KBM-7 (cell line): ENCODE measurements at regions not wholly inside any gene's neighbourhood (a gene's known extent, or its start where the extent isn't known, plus 50 kb on each side); places are given as distances from the start of the nearest gene placed in this dataset.
"Not testable (repeated sequence)": the region's sequence is repeated elsewhere in the genome, so short reads cannot be mapped to it uniquely, and the experiment has no call there.

Experiments used
- DNase-seq: peaks from one replicate; pipeline ENCODE4 v3.0.0-alpha.2; 2015
- in situ Hi-C: fragments of 300-500 bp; cut with MboI; formaldehyde crosslinking; loops from 2 replicates; pipeline ENCODE4 v1.14.3; 2020; ENCODE audit warnings: low sequenced_read_pairs, low pct_unique_long_range_greater_than_20kb, mixed read lengths

DNA sequence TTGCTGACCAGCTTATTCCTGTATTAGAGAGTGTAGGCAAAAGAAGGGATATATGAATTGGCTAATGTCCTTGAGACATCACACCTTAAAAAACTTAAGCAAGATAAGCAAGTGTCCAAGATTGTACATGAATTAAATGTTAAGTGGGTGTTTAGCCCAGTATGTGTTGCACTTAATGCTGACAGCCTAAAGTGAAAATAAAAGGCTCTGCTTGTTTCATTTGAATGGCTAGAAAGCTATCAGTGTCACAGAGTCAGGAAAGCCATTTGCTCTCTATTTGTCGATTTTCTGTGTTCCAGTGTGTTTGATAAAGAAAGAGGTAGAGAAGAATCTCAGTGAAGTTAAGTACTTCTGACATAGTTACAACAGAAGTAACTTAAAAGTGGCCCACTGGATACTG lies 744.9 kb downstream of the ANKRD7 start:
- DNase-seq, result no peak
- in situ Hi-C loops, result no loop called here

DNA sequence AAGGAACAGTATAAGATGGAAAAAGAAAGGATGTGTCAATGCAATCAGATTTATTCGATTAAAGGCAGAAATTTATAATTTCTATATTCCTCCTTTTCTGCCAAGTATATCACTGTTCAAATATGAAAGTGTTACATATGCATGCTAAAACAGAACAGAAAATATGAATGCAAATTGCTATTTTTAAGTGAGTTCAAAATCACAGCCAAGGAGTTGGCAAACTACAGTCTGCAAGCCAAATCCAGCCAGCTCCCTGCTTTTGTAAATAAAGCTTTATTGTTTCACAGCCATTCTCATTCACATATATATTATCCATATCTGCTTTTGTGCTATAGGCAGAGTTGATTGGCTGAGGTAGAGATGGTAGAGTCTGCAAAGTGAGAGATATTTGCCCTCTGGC lies 747.2 kb downstream of the ANKRD7 start:
- in situ Hi-C loops, result no loop called here
- no peak for DNase-seq

DNA sequence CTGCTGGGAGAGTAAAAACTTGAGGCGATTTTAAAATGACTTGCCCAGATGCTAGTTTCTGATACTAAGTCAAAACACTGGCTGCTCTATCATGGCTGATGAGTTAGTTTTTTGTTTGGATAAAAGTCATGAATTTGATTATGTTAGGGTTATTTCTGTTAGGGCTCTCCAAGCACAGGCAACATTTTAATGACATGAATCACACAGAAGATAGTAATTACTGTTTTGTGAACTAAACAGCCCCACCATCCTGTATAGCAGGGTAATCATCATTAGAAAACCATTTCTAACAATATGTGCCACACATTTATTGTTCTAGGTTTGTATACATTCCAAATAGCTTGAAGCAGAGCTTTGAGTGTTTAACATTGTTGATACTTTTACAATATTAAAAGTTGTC lies 750.3 kb downstream of the ANKRD7 start:
- in situ Hi-C loops, result no loop called here

GRCh38 chr7:118995350-118995749 lies 770.8 kb downstream of the ANKRD7 start:
- in situ Hi-C loops, result no loop called here
- no peak for DNase-seq

More for the DNA sequence above, 750.3 kb downstream of the ANKRD7 start:
- no peak for DNase-seq

DNA sequence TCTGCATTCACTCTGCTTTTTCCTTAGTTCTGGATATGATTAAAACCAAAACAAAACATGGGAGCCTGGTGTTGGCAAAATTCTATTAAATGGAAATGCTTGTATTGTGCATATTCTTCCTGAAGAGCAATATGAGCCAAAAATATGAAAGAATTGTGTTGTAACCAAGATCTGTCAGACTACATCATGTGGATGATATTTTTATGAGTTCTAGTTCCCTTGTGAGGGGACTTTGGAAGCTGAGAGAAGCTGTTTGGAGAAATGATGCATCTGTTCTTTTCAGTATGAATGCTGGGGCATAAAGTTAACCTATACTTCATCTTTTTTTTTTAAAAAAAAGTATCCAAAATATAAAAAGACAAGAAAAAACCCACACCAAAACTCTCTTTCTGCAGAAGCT lies 782.7 kb downstream of the ANKRD7 start:
- no peak for DNase-seq
- in situ Hi-C loops, result no loop called here

DNA sequence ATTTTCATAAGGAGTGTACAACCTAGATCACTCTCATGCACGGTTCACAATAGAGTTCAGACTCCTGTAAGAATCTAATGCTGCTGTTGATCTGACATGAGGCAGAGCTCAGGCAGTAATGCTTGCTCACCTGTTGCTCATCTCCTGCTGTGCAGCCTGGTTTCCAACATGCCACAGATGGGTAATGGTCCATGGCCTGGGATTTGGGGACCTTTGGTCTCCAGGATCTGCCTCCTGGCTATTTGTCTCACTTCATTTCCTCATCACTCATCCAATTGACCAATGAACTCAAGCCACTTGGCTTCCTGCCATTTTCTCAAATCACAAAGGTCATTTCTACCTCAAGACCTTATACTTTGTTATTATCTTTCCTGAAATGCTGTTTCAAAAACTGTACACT lies 786.1 kb downstream of the ANKRD7 start:
- DNase-seq, result no peak
- in situ Hi-C loops, result no loop called here

- DNase-seq, result no peak
- in situ Hi-C loops, result no loop called here
These were observed 801.9 kb downstream of the ANKRD7 start for GRCh38 chr7:119026391-119026790.

DNA sequence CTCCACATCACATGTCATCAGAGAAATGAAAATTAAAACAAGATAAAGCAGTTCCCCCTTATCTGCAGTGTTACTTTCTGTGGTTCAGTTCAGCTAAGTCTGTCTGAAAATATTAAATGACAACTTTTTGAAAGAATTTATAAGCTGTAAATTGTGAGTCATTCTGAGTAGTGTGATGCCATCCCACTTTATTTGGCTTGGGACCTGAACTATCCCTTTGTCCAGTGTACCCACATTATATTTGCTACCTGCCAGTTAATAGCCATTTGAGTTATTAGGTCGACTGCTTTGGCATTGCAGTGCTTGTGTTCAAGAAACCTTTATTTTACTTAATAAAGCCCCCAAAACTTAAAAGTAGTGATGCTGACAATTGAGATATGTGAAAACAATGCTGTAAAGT lies 804.2 kb downstream of the ANKRD7 start:
- in situ Hi-C loops, result no loop called here
- DNase-seq, result no peak

DNA sequence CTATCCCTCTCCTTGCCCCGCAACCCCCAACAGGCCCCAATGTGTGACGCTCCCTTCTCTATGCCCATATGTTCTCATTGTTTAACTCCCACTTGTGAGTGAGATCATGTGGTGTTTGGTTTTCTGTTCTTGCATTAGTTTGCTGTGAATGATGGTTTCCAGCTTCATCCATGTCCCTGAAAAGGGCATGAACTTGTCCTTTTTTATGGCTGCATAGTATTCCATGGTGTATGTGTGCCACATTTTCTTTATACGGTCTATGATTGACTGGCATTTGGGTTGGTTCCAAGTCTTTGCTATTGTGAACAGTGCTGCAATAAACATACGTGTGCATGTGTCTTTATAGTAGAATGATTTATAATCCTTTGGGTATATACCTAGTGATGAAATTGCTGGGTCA lies 807.6 kb downstream of the ANKRD7 start:
- DNase-seq, in situ Hi-C loops: not testable (repeated sequence)

- DNase-seq, result no peak
- in situ Hi-C loops, result no loop called here
These were observed 809.1 kb downstream of the ANKRD7 start for GRCh38 chr7:119033641-119034040.

DNA sequence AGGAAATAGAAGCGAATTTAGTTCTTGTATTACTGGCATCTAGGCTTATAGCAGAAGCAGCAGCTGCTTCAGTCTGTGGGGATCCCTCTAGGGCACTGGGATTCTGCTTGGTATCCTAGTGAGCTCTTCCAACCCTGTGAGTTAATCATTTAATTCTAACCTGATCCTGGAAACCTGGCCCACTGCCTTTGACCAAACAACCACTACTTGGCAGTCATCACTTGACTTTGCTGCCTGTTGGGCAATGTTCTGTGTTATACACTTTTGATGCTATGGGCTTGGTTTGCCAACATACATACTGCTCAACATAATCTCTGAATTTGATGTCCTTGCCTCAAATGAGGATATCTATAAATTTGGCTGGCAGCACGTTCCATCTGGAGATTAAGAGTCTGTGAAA lies 813.4 kb downstream of the ANKRD7 start:
- in situ Hi-C loops, result no loop called here
- no peak for DNase-seq

- no peak for DNase-seq
- in situ Hi-C loops, result no loop called here
These were observed 821.6 kb downstream of the ANKRD7 start for GRCh38 chr7:119046068-119046467.

DNA sequence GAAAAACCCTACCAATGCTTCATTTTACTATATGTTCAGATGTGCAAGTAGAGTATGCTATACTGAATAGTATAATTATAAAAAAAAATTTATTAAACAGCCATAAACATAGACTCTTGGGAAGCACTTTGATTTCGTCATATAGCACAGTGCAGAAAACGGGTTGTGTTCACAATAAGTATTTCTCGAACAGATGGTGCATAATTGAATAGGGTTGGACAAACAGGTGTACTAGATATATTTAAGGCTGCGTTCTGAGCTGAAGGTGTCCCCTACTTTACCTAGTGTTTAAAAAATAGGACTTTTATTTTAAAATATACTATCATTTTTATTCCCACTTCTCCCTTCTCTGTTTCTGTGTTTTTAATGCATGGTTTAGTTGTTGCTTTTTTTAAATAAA lies 841.5 kb downstream of the ANKRD7 start:
- DNase-seq, result no peak
- in situ Hi-C loops, result no loop called here

GRCh38 chr7:119086026-119086425 lies 861.5 kb downstream of the ANKRD7 start:
- in situ Hi-C loops, result no loop called here

GRCh38 chr7:119090851-119091250 lies 866.3 kb downstream of the ANKRD7 start:
- in situ Hi-C loops, result no loop called here
- no peak for DNase-seq

More at GRCh38 chr7:119086026-119086425, 861.5 kb downstream of the ANKRD7 start:
- DNase-seq, result no peak

DNA sequence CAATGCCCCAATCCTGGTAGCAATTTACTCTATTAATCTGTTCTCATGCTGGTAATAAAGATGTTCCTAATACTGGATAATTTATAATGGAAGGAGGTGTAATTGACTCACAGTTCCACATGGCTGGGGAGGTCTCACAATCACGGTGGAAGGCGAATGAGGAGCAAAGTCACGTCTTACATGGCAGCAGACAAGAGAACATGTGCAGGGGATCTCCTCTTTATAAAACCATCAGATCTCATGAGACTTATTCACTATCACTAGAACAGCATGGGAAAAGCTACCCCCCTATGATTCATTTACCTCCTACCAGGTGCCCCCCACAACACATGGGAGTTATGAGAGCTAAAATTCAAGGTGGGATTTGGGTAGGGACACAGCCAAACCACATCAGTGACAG lies 872.2 kb downstream of the ANKRD7 start:
- in situ Hi-C loops, result no loop called here
- DNase-seq, result no peak

- in situ Hi-C loops, DNase-seq: not testable (repeated sequence)
These were observed 876.2 kb downstream of the ANKRD7 start for GRCh38 chr7:119100611-119101258.

GRCh38 chr7:119102291-119102690 lies 877.8 kb downstream of the ANKRD7 start:
- in situ Hi-C loops, result no loop called here
- DNase-seq, result no peak

DNA sequence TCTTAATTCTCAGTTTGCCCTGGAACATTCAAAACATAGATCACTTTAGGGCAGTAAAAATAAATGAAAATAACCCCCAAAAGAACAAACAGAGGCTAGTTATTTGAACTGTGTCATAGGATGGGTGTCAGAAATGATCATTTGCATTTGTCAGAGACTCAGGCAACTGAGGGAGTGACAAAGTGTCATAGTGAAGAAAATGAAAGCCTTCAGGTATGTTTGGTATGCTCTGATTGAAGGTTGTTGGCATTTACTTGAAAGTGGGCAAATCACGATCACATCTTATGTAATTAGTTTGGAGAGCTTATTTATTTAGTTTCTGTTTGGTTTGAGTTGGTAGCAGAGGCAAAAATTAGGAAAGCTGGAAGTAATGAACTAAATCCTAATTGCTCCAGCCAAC lies 880.9 kb downstream of the ANKRD7 start:
- in situ Hi-C loops, result no loop called here
- DNase-seq, result no peak

DNA sequence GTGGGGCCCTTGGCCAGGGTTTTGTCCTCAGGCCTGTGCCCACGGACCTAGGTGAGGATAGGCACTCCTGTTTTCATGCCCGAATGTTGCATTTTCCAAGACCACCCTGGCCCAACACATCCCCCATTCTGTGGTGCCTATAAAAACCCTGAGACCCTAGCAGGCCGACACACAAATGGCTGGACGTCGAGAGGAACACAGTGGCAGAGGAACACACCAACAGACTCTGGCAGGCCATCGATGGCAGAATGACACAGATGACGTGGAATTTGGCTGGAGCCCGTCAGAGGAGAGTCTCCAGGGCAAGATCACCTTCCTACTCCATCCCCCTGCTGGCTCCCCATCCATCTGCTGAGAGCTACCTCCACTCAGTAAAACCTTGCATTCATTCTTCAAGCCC lies 898.8 kb downstream of the ANKRD7 start:
- in situ Hi-C loops, result no loop called here
- no peak for DNase-seq

DNA sequence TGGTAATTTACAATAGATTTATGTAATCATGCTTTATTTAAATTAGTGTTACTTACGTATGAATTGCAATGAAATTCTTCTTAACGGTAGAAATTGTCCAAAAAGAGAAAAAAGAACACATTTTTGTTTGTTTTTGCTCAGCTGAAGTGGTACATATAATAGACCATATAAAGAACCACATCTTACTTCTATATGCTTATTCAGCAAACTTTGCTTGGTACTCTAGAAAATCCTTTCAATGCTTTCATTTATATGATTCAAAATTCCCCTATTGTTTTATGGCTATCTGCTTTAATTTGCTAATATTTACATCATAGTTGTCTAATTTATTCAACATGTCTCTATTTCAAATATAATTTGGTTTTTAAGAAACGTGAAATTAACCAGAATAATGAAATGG lies 903.2 kb downstream of the ANKRD7 start:
- in situ Hi-C loops, result no loop called here
- DNase-seq, result no peak

GRCh38 chr7:119132436-119132835 lies 907.9 kb downstream of the ANKRD7 start:
- DNase-seq, result no peak
- in situ Hi-C loops, result no loop called here
